ENCODE measurements at regions not wholly inside any gene's neighbourhood (a gene's known extent, or its start where the extent isn't known, plus 50 kb on each side); places are given as distances from the start of the nearest gene placed in this dataset.

GRCh38 chr4:124866301-124866700 lies 153.8 kb upstream of the ANKRD50 start:
- ChIA-PET POLR2A (no interaction called here), RAD21 (ENCODE audit: unreplicated experiment) (no interaction called here), SMC1A (ENCODE audit: uncharacterized antibody, unreplicated experiment) (no interaction called here), CTCF (no interaction called here)
- H3K9ac ChIP-seq (ENCODE audit: control insufficient read depth, insufficient read depth, low read length) = no peak overlapping the region
- H3K27me3 ChIP-seq (replicated peaks in 1 of 2; ENCODE audit: control insufficient read depth in 2 of 2, insufficient read depth in 2 of 2, low read length in 1 of 2) = no peaks in the 10 kb centered on the region
- WGBS (ENCODE audit: insufficient coverage, insufficient replicate concordance, low lambda C conversion rate, missing lambda C conversion rate) = 10% methylated on average over 1 of the region's 1 CpG
- intact Hi-C loops (cut with micrococcal nuclease; ENCODE audit: unreplicated experiment) (no loop called here), in situ Hi-C loops (cut with MboI) (no loop called here)
- no peak for ATAC-seq
- no peaks in the 10 kb centered on the region for H3K79me2 ChIP-seq (ENCODE audit: control insufficient read depth, insufficient read depth, low read length)
- no peak for TF ChIP-seq ESRRA (IDR thresholded peaks at IDR 0.05; ENCODE audit: low read length)
- no peak for TF ChIP-seq KDM1A (IDR thresholded peaks at IDR 0.05; ENCODE audit: borderline replicate concordance)
- TF ChIP-seq TARDBP (IDR thresholded peaks at IDR 0.05; ENCODE audit: borderline replicate concordance) = no peak
- no peak overlapping the region for H3K4me2 ChIP-seq (ENCODE audit: control insufficient read depth, insufficient read depth)
- no peaks in the 10 kb centered on the region for H3K9me3 ChIP-seq (replicated peaks; ENCODE audit: control insufficient read depth, insufficient read depth, low read length)
- no peak overlapping the region for H2AFZ ChIP-seq (ENCODE audit: control insufficient read depth, low read depth, low read length)
- H3K27ac ChIP-seq (ENCODE audit: control insufficient read depth, insufficient read depth) = no peak overlapping the region
- no peaks in the 10 kb centered on the region for H3K4me1 ChIP-seq (ENCODE audit: control insufficient read depth, insufficient read depth, low read length)
- H3K36me3 ChIP-seq (ENCODE audit: control insufficient read depth in 2 of 2, insufficient read depth in 2 of 2, low read length in 1 of 2) = no peaks in the 10 kb centered on the region
- no peak overlapping the region for H3K4me3 ChIP-seq
- no peaks in the 10 kb centered on the region for H4K20me1 ChIP-seq (ENCODE audit: control insufficient read depth, insufficient read depth)
- DNase-seq (ENCODE audit: low read depth, low spot score) = no peak
- BruUV-seq (replicated peaks) = no TSS peak
- FAIRE-seq = no peak

GRCh38 chr4:124863040-124863545 lies 150.6 kb upstream of the ANKRD50 start:
- no peak for ATAC-seq
- no peak overlapping the region for H2AFZ ChIP-seq (ENCODE audit: control insufficient read depth, low read depth, low read length)
- FAIRE-seq = no peak
- ChIA-PET CTCF (no interaction called here), RAD21 (ENCODE audit: unreplicated experiment) (no interaction called here), SMC1A (ENCODE audit: uncharacterized antibody, unreplicated experiment) (interaction anchor here (0.8 kb wide), 1 partner anchor 8 kb away, joined by 3 read pairs; no protein-coding TSS in a partner anchor), POLR2A (no interaction called here)
- H3K36me3 ChIP-seq (ENCODE audit: control insufficient read depth in 2 of 2, insufficient read depth in 2 of 2, low read length in 1 of 2) = no peaks in the 10 kb centered on the region
- no peak overlapping the region for H3K4me2 ChIP-seq (ENCODE audit: control insufficient read depth, insufficient read depth)
- H3K9ac ChIP-seq (ENCODE audit: control insufficient read depth, insufficient read depth, low read length) = no peak overlapping the region
- no peaks in the 10 kb centered on the region for H3K27me3 ChIP-seq (replicated peaks in 1 of 2; ENCODE audit: control insufficient read depth in 2 of 2, insufficient read depth in 2 of 2, low read length in 1 of 2)
- no TSS peak for BruUV-seq (replicated peaks)
- H4K20me1 ChIP-seq (ENCODE audit: control insufficient read depth, insufficient read depth) = no peaks in the 10 kb centered on the region
- H3K4me3 ChIP-seq = no peak overlapping the region
- H3K79me2 ChIP-seq (ENCODE audit: control insufficient read depth, insufficient read depth, low read length) = no peaks in the 10 kb centered on the region
- H3K4me1 ChIP-seq (ENCODE audit: control insufficient read depth, insufficient read depth, low read length) = no peaks in the 10 kb centered on the region
- DNase-seq (ENCODE audit: low read depth, low spot score) = no peak
- H3K27ac ChIP-seq (ENCODE audit: control insufficient read depth, insufficient read depth) = no peak overlapping the region
- intact Hi-C loops (cut with micrococcal nuclease; ENCODE audit: unreplicated experiment) = no loop called here
- WGBS (ENCODE audit: insufficient coverage, insufficient replicate concordance, low lambda C conversion rate, missing lambda C conversion rate) = 28% methylated on average over 3 of the region's 3 CpGs
- H3K9me3 ChIP-seq (replicated peaks; ENCODE audit: control insufficient read depth, insufficient read depth, low read length) = no peaks in the 10 kb centered on the region
- in situ Hi-C loops (cut with MboI) = no loop called here
- TF ChIP-seq ESRRA (IDR thresholded peaks at IDR 0.05; ENCODE audit: low read length) (no peak), CBFB (IDR thresholded peaks at IDR 0.05; ENCODE audit: low read depth) (no peak), YY1 (IDR thresholded peaks at IDR 0.05; ENCODE audit: low read depth, low read length) (no peak), RELA (IDR thresholded peaks at IDR 0.05; ENCODE audit: borderline replicate concordance, partially characterized antibody) (no peak), SMC3 (IDR thresholded peaks at IDR 0.05; ENCODE audit: borderline replicate concordance, low read length) (no peak), ETV6 (conservative IDR thresholded peaks at IDR 0.05 in 1 of 2, IDR thresholded peaks at IDR 0.05 in 1 of 2; ENCODE audit: borderline replicate concordance in 1 of 2, low read depth in 1 of 2) (no peak), POLR2AphosphoS2 (IDR thresholded peaks at IDR 0.05; ENCODE audit: low read depth, low read length) (no peak), TCF7 (IDR thresholded peaks at IDR 0.05; ENCODE audit: borderline replicate concordance) (no peak), NR2C1 (IDR thresholded peaks at IDR 0.05) (no peak), E4F1 (IDR thresholded peaks at IDR 0.05; ENCODE audit: borderline replicate concordance, partially characterized antibody) (no peak), CHD1 (IDR thresholded peaks at IDR 0.05; ENCODE audit: low read depth, low read length) (no peak), SMAD1 (IDR thresholded peaks at IDR 0.05; ENCODE audit: low read depth, partially characterized antibody) (no peak), RCOR1 (conservative IDR thresholded peaks at IDR 0.05; ENCODE audit: low read depth, low read length) (no peak), EP300 (IDR thresholded peaks at IDR 0.05; ENCODE audit: borderline replicate concordance in 1 of 2, control insufficient read depth in 1 of 2, low read depth in 2 of 2, low read length in 2 of 2) (no peak), RBBP5 (conservative IDR thresholded peaks at IDR 0.05) (no peak), MEF2B (IDR thresholded peaks at IDR 0.05; ENCODE audit: partially characterized antibody, poor library complexity, severe bottlenecking) (no peak)

Measured in GM12878 (cell line).